ENCODE measurements at regions not wholly inside any gene's neighbourhood (a gene's known extent, or its start where the extent isn't known, plus 50 kb on each side); places are given as distances from the start of the nearest gene placed in this dataset.
"Not testable (repeated sequence)": the region's sequence is repeated elsewhere in the genome, so short reads cannot be mapped to it uniquely, and the experiment has no call there.

- no peak for DNase-seq
Measured at GRCh38 chr4:12145768-12146167, 717.1 kb upstream of the HS3ST1 start.

- no peak for DNase-seq
Measured at GRCh38 chr4:12145106-12145505, 716.4 kb upstream of the HS3ST1 start.

- no peak for DNase-seq
Measured at GRCh38 chr4:12144051-12144450, 715.4 kb upstream of the HS3ST1 start.

GRCh38 chr4:12140864-12141263 lies 712.2 kb upstream of the HS3ST1 start:
- DNase-seq = no peak

- no peak for DNase-seq
Measured at GRCh38 chr4:12139296-12139695, 710.6 kb upstream of the HS3ST1 start.

GRCh38 chr4:12138488-12138887 lies 709.8 kb upstream of the HS3ST1 start:
- no peak for DNase-seq

GRCh38 chr4:12137575-12137974 lies 708.9 kb upstream of the HS3ST1 start:
- DNase-seq = no peak

- DNase-seq = no peak
Measured at GRCh38 chr4:12126474-12126873, 697.8 kb upstream of the HS3ST1 start.

GRCh38 chr4:12124138-12124537 lies 695.4 kb upstream of the HS3ST1 start:
- no peak for DNase-seq

GRCh38 chr4:12123707-12124106 lies 695.0 kb upstream of the HS3ST1 start:
- DNase-seq = no peak

GRCh38 chr4:12122316-12122715 lies 693.6 kb upstream of the HS3ST1 start:
- no peak for DNase-seq

- no peak for DNase-seq
Measured at GRCh38 chr4:12120968-12121367, 692.3 kb upstream of the HS3ST1 start.

GRCh38 chr4:12118651-12119213 lies 690.0 kb upstream of the HS3ST1 start:
- peak; percentile 26 for DNase-seq

GRCh38 chr4:12116009-12116552 lies 687.4 kb upstream of the HS3ST1 start:
- no peak for DNase-seq

- DNase-seq = no peak
Measured at GRCh38 chr4:12110627-12111026, 681.9 kb upstream of the HS3ST1 start.

GRCh38 chr4:12109056-12109455 lies 680.4 kb upstream of the HS3ST1 start:
- DNase-seq = not testable (repeated sequence)

- no peak for DNase-seq
Measured at GRCh38 chr4:12105519-12105918, 676.8 kb upstream of the HS3ST1 start.

GRCh38 chr4:12089920-12090319 lies 661.2 kb upstream of the HS3ST1 start:
- DNase-seq = not testable (repeated sequence)

- DNase-seq = no peak
Measured at GRCh38 chr4:12084690-12085089, 656.0 kb upstream of the HS3ST1 start.

- DNase-seq = no peak
Measured at GRCh38 chr4:12071316-12071715, 642.6 kb upstream of the HS3ST1 start.

- DNase-seq = no peak
Measured at GRCh38 chr4:12053966-12054365, 625.3 kb upstream of the HS3ST1 start.

- no peak for DNase-seq
Measured at GRCh38 chr4:12053556-12053955, 624.9 kb upstream of the HS3ST1 start.

- no peak for DNase-seq
Measured at GRCh38 chr4:12050357-12050756, 621.7 kb upstream of the HS3ST1 start.

GRCh38 chr4:12042818-12043217 lies 614.1 kb upstream of the HS3ST1 start:
- no peak for DNase-seq

GRCh38 chr4:12041828-12042227 lies 613.1 kb upstream of the HS3ST1 start:
- peak; percentile 1 for DNase-seq
